Activated CD4-positive, alpha-beta T cell treated with anti-CD3 and anti-CD28 coated beads for 4 hours (primary cell): ENCODE measurements at regions not wholly inside any gene's neighbourhood (a gene's known extent, or its start where the extent isn't known, plus 50 kb on each side); places are given as distances from the start of the nearest gene placed in this dataset.
A peak's percentile ranks its signal among the peaks of the same experiment; 100 is the strongest.

ENCODE experiments used
- DNase-seq, 2 donors: peaks; one replicate each; pipeline ENCODE4 v3.0.0-alpha.2; 2020

- DNase-seq, result no peak
These were observed 268.5 kb downstream of the RPS24 start for GRCh38 chr10:78301891-78302738.

GRCh38 chr10:78302739-78302988 is 269.0 kb downstream of the RPS24 start:
- no peak for DNase-seq

- DNase-seq, result peak; percentile 94 to 96
These were observed 269.6 kb downstream of the RPS24 start for GRCh38 chr10:78302989-78303854.

GRCh38 chr10:78304091-78305045 is 270.7 kb downstream of the RPS24 start:
- no peak for DNase-seq

- DNase-seq, result no peak
These were observed 271.6 kb downstream of the RPS24 start for GRCh38 chr10:78305311-78305710.

GRCh38 chr10:78306358-78306757 is 272.7 kb downstream of the RPS24 start:
- DNase-seq, result no peak

GRCh38 chr10:78307576-78307975 is 273.9 kb downstream of the RPS24 start:
- no peak for DNase-seq

GRCh38 chr10:78309536-78310237 is 276.0 kb downstream of the RPS24 start:
- no peak for DNase-seq

GRCh38 chr10:78310481-78311080 is 276.9 kb downstream of the RPS24 start:
- DNase-seq, result no peak

- DNase-seq, result no peak
These were observed 278.8 kb downstream of the RPS24 start for GRCh38 chr10:78312197-78313047.

GRCh38 chr10:78313048-78313381 is 279.4 kb downstream of the RPS24 start:
- no peak for DNase-seq

- DNase-seq, result no peak
These were observed 280.0 kb downstream of the RPS24 start for GRCh38 chr10:78313636-78314035.

GRCh38 chr10:78314651-78315050 is 281.0 kb downstream of the RPS24 start:
- no peak for DNase-seq

- no peak for DNase-seq
These were observed 282.8 kb downstream of the RPS24 start for GRCh38 chr10:78316451-78316931.

- DNase-seq, result no peak
These were observed 284.6 kb downstream of the RPS24 start for GRCh38 chr10:78318305-78318704.

- DNase-seq, result no peak
These were observed 285.7 kb downstream of the RPS24 start for GRCh38 chr10:78319371-78319770.

GRCh38 chr10:78319841-78320240 is 286.2 kb downstream of the RPS24 start:
- no peak for DNase-seq

GRCh38 chr10:78320506-78320905 is 286.8 kb downstream of the RPS24 start:
- DNase-seq, result no peak

- DNase-seq, result no peak
These were observed 287.3 kb downstream of the RPS24 start for GRCh38 chr10:78321000-78321399.

GRCh38 chr10:78321500-78321899 is 287.8 kb downstream of the RPS24 start:
- no peak for DNase-seq

GRCh38 chr10:78326372-78326771 is 292.7 kb downstream of the RPS24 start:
- DNase-seq, result no peak
